GM12878 (cell line): ENCODE measurements at regions not wholly inside any gene's neighbourhood (a gene's known extent, or its start where the extent isn't known, plus 50 kb on each side); places are given as distances from the start of the nearest gene placed in this dataset.

Experiments
- ATAC-seq: fragments of 200-7000 bp; cut with Tn5 transposase; 3 replicates; pipeline ENCODE4 v1.9.1; 2020; ENCODE audit warnings: mild to moderate bottlenecking, moderate library complexity
- BruUV-seq: library from RNA; stranded (reverse); fragments of 400-500 nt; replicated peaks from 2 replicates; lab custom pipeline; 2021; lab: Mats Ljungman, UMichigan
- CTCF ChIA-PET: fragments of 300-600 bp; sonication (Branson Sonifier 250); formaldehyde crosslinking; extraction: SDS; loops from one replicate; lab custom pipeline; 2021; ENCODE audit warnings: inconsistent platforms; lab: Yijun Ruan, JAX
- POLR2A ChIA-PET: fragments of 350-600 bp; formaldehyde crosslinking; extraction: SDS; loops from one replicate; lab custom pipeline; 2021; ENCODE audit warnings: inconsistent platforms; lab: Charles Lee
- RAD21 ChIA-PET: fragments of 300-600 bp; sonication (Branson Sonifier 250); formaldehyde crosslinking; loops from one replicate; lab custom pipeline; 2023; ENCODE audit warnings: antibody characterized with exemption; ENCODE audit not compliant: unreplicated experiment; lab: Charles Lee
- SMC1A ChIA-PET: fragments of 300-600 bp; sonication (Branson Sonifier 250); formaldehyde crosslinking; loops from one replicate; lab custom pipeline; 2023; ENCODE audit not compliant: unreplicated experiment, uncharacterized antibody; lab: Charles Lee
- DNase-seq: peaks from one replicate; pipeline ENCODE4 v3.0.0-alpha.2; 2011; ENCODE audit warnings: low read depth, low spot score
- FAIRE-seq: peaks from 3 replicates; lab custom pipeline; 2011; peaks lifted over from hg19 to GRCh38; lab: Jason Lieb, UNC
- H2AFZ ChIP-seq: 2 replicates; pipeline ENCODE4 v1.6.0; 2011; ENCODE audit warnings: low read depth, low read length, control low read depth; ENCODE audit not compliant: control insufficient read depth
- H3K27ac ChIP-seq: 2 replicates; pipeline ENCODE4 v1.5.1; 2011; ENCODE audit warnings: control low read depth; ENCODE audit not compliant: control insufficient read depth, insufficient read depth
- H3K27me3 ChIP-seq, 2 experiments: replicated peaks in 1 of 2; 2 replicates each; pipeline versions ENCODE4 v1.6.0 to v1.6.1; 2011; ENCODE audit warnings: low read length in 1 of 2; ENCODE audit not compliant: control insufficient read depth in 2 of 2, insufficient read depth in 2 of 2
- H3K36me3 ChIP-seq, 2 experiments: 2 replicates each; pipeline ENCODE4 v1.5.1; 2011; ENCODE audit warnings: low read length in 1 of 2; ENCODE audit not compliant: control insufficient read depth in 2 of 2, insufficient read depth in 2 of 2
- H3K4me1 ChIP-seq: 2 replicates; pipeline ENCODE4 v1.6.1; 2011; ENCODE audit warnings: mild to moderate bottlenecking, low read length, moderate library complexity, mixed read lengths; ENCODE audit not compliant: control insufficient read depth, insufficient read depth
- H3K4me2 ChIP-seq: 2 replicates; pipeline ENCODE4 v1.6.0; 2011; ENCODE audit warnings: control low read depth; ENCODE audit not compliant: control insufficient read depth, insufficient read depth
- H3K4me3 ChIP-seq: fragments of 200-600 bp; sonication (generic); 2 replicates; pipeline ENCODE4 v1.5.1; 2016
- H3K79me2 ChIP-seq: 2 replicates; pipeline ENCODE4 v1.6.0; 2011; ENCODE audit warnings: low read length; ENCODE audit not compliant: control insufficient read depth, insufficient read depth
- H3K9ac ChIP-seq: 2 replicates; pipeline ENCODE4 v1.8.0; 2011; ENCODE audit warnings: low read length, control low read depth, mixed read lengths; ENCODE audit not compliant: control insufficient read depth, insufficient read depth
- H3K9me3 ChIP-seq: replicated peaks from 3 replicates; pipeline ENCODE4 v1.5.1; 2011; ENCODE audit warnings: mild to moderate bottlenecking, low read length; ENCODE audit not compliant: control insufficient read depth, insufficient read depth
- H4K20me1 ChIP-seq: 2 replicates; pipeline ENCODE4 v1.6.0; 2011; ENCODE audit not compliant: control insufficient read depth, insufficient read depth
- BCLAF1 ChIP-seq: fragments of 450-650 bp; IDR thresholded peaks from 2 replicates; pipeline ENCODE4 v1.6.1; 2017; ENCODE audit warnings: antibody characterized with exemption, mild to moderate bottlenecking, moderate library complexity
- BMI1 ChIP-seq: fragments of 450-650 bp; IDR thresholded peaks from 2 replicates; pipeline ENCODE4 v1.6.1; 2016; ENCODE audit warnings: mild to moderate bottlenecking, moderate library complexity, borderline replicate concordance
- CREB1 ChIP-seq: IDR thresholded peaks from 2 replicates; pipeline ENCODE4 v1.6.1; 2012; ENCODE audit warnings: low read depth, mild to moderate bottlenecking, inconsistent platforms
- EZH2 ChIP-seq: IDR thresholded peaks from 2 replicates; pipeline ENCODE4 v1.6.1; 2012; ENCODE audit warnings: low read depth, mild to moderate bottlenecking, control low read depth, inconsistent platforms, low read length, borderline replicate concordance; ENCODE audit not compliant: control insufficient read depth
- HDAC6 ChIP-seq: fragments of 200-600 bp; sonication (generic); IDR thresholded peaks from one replicate; pipeline ENCODE4 v1.8.0; 2017; ENCODE audit warnings: antibody characterized with exemption; ENCODE audit not compliant: unreplicated experiment
- PAX8 ChIP-seq: fragments of 450-650 bp; IDR thresholded peaks from 2 replicates; pipeline ENCODE4 v1.6.1; 2017; ENCODE audit warnings: mild to moderate bottlenecking, moderate library complexity
- POLR2AphosphoS2 ChIP-seq: IDR thresholded peaks from 2 replicates; pipeline ENCODE4 v1.6.1; 2011; ENCODE audit warnings: low read depth, mild to moderate bottlenecking, low read length, improper control_type of control experiment, moderate library complexity
- POU2F2 ChIP-seq: IDR thresholded peaks from 3 replicates; pipeline ENCODE4 v1.6.1; 2011; ENCODE audit warnings: low read depth, mild to moderate bottlenecking, low read length, borderline replicate concordance
- RAD21 ChIP-seq: IDR thresholded peaks from 2 replicates; pipeline ENCODE4 v1.6.1; 2011; ENCODE audit warnings: mild to moderate bottlenecking, low read depth, low read length, moderate library complexity; ENCODE audit not compliant: insufficient read depth
- SIX5 ChIP-seq: IDR thresholded peaks from 2 replicates; pipeline ENCODE4 v1.6.1; 2011; ENCODE audit warnings: mild to moderate bottlenecking, low read depth, low read length, moderate library complexity; ENCODE audit not compliant: severe bottlenecking
- SUPT20H ChIP-seq: IDR thresholded peaks from 2 replicates; pipeline ENCODE4 v1.6.1; 2011; ENCODE audit warnings: low read depth, mild to moderate bottlenecking, low read length, moderate library complexity, borderline replicate concordance; ENCODE audit not compliant: control insufficient read depth
- TAF1 ChIP-seq: IDR thresholded peaks from 2 replicates; pipeline ENCODE4 v1.6.1; 2011; ENCODE audit warnings: mild to moderate bottlenecking, low read depth, low read length, borderline replicate concordance
- WGBS: methylation state at CpG from one replicate; pipeline ENCODE4 v1.1.6; 2016; ENCODE audit warnings: low lambda C conversion rate; ENCODE audit not compliant: insufficient replicate concordance, insufficient coverage; ENCODE audit errors: missing lambda C conversion rate; 5-methylcytosine and 5-hydroxymethylcytosine counted together
- in situ Hi-C: fragments of 300-500 bp; cut with MboI; formaldehyde crosslinking; loops from 9 replicates; pipeline ENCODE4 v1.14.3; 2018; ENCODE audit warnings: mixed read lengths
- intact Hi-C: fragments of 100-400 bp; cut with micrococcal nuclease; formaldehyde crosslinking; loops from one replicate; pipeline ENCODE4 v1.14.2; 2022; ENCODE audit not compliant: unreplicated experiment
- TF ChIP-seq, protein P1 (sequence below): IDR thresholded peaks from 2 replicates; pipeline ENCODE4 v1.6.1; 2011; ENCODE audit warnings: low read depth, mild to moderate bottlenecking, low read length, moderate library complexity, borderline replicate concordance; ENCODE audit errors: extremely low read depth
- TF ChIP-seq, protein P2 (sequence below): fragments of 450-650 bp; IDR thresholded peaks from 2 replicates; pipeline ENCODE4 v1.6.1; 2017; ENCODE audit warnings: mild to moderate bottlenecking, moderate library complexity

DNA sequence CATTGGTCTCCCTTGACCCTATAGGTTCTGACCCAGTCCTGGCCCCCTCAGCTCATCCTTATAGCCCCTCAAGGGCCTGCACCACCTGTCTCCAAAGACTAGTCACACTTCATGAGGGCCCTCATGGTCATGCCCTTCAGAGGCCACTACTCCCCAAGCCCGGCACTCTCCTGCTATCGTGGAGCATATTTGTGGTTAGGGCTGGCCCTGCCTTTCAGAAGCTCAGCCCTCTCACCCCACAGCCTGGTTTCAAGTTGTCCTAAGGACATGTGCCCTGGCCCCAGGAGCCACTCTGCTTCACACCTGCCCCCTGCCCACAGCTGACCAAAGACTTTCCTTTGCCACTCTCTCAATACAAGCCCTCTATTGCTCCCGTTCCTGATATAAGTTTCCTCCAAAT lies 60.3 kb upstream of the LBX1 start:
- in situ Hi-C loops (no loop called here), intact Hi-C loops (no loop called here)
- Histone ChIP-seq H3K4me3 (no peak overlapping the region), H2AFZ (no peak overlapping the region), H3K9ac (no peak overlapping the region), H3K4me2 (no peak overlapping the region), H3K79me2 (no peaks in the 10 kb centered on the region), H3K4me1 (no peaks in the 10 kb centered on the region), H3K27me3 (peaks cover 16 to 23% of the 10 kb centered on the region in 2 experiments), H3K36me3 (no peaks in the 10 kb centered on the region), H3K27ac (no peak overlapping the region), H4K20me1 (no peaks in the 10 kb centered on the region; the same call in 1 of the 2 replicates), H3K9me3 (no peaks in the 10 kb centered on the region)
- ATAC-seq = no peak
- no peak for FAIRE-seq
- CTCF ChIA-PET = interaction anchor here (0.5 to 4.0 kb wide), 9 partner anchors 10 to 200 kb away, joined by 3 to 22 read pairs (median 5); no protein-coding TSS in a partner anchor
- POLR2A ChIA-PET = no interaction called here
- DNase-seq = no peak
- no TSS peak for BruUV-seq
- 21% methylated on average over 3 of the region's 3 CpGs for WGBS
- SMC1A ChIA-PET = no interaction called here
- RAD21 ChIA-PET = no interaction called here
- no peak for TF ChIP-seq POU2F2
- TF ChIP-seq BCLAF1 = no peak
- no peak for TF ChIP-seq POLR2AphosphoS2
- no peak for TF ChIP-seq CREB1
- no peak for TF ChIP-seq TAF1
- no peak for TF ChIP-seq HDAC6
- TF ChIP-seq, protein P1, sequence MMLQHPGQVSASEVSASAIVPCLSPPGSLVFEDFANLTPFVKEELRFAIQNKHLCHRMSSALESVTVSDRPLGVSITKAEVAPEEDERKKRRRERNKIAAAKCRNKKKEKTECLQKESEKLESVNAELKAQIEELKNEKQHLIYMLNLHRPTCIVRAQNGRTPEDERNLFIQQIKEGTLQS = no peak
- TF ChIP-seq EZH2 = no peak
- no peak for TF ChIP-seq BMI1
- TF ChIP-seq, protein P2, sequence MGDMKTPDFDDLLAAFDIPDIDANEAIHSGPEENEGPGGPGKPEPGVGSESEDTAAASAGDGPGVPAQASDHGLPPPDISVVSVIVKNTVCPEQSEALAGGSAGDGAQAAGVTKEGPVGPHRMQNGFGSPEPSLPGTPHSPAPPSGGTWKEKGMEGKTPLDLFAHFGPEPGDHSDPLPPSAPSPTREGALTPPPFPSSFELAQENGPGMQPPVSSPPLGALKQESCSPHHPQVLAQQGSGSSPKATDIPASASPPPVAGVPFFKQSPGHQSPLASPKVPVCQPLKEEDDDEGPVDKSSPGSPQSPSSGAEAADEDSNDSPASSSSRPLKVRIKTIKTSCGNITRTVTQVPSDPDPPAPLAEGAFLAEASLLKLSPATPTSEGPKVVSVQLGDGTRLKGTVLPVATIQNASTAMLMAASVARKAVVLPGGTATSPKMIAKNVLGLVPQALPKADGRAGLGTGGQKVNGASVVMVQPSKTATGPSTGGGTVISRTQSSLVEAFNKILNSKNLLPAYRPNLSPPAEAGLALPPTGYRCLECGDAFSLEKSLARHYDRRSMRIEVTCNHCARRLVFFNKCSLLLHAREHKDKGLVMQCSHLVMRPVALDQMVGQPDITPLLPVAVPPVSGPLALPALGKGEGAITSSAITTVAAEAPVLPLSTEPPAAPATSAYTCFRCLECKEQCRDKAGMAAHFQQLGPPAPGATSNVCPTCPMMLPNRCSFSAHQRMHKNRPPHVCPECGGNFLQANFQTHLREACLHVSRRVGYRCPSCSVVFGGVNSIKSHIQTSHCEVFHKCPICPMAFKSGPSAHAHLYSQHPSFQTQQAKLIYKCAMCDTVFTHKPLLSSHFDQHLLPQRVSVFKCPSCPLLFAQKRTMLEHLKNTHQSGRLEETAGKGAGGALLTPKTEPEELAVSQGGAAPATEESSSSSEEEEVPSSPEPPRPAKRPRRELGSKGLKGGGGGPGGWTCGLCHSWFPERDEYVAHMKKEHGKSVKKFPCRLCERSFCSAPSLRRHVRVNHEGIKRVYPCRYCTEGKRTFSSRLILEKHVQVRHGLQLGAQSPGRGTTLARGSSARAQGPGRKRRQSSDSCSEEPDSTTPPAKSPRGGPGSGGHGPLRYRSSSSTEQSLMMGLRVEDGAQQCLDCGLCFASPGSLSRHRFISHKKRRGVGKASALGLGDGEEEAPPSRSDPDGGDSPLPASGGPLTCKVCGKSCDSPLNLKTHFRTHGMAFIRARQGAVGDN = no peak
- no peak for TF ChIP-seq SIX5
- TF ChIP-seq RAD21 = no peak
- TF ChIP-seq PAX8 = no peak
- TF ChIP-seq SUPT20H = no peak
